Esophagus squamous epithelium (tissue), 5 donors: ENCODE measurements at regions not wholly inside any gene's neighbourhood (a gene's known extent, or its start where the extent isn't known, plus 50 kb on each side); places are given as distances from the start of the nearest gene placed in this dataset.

Experiments used
- DNase-seq: peaks from one replicate; lab custom pipeline; 2025; lab: John Stamatoyannopoulos, UW
- H3K27ac ChIP-seq, 4 donors: fragments of 200-600 bp; sonication (generic); one replicate each; pipeline ENCODE4 v1.5.1; 2016 to 2019; ENCODE audit warnings: mild to moderate bottlenecking in 1 of 4
- H3K27me3 ChIP-seq, 4 donors: fragments of 200-600 bp; sonication (generic); 1 replicate in 3 of 4; 2 replicates in 1 of 4; pipeline versions ENCODE4 v1.5.1 to v1.6.0; 2017 to 2021; ENCODE audit warnings: antibody characterized with exemption in 1 of 4
- H3K36me3 ChIP-seq, 3 donors: fragments of 200-600 bp; sonication (generic); one replicate each; pipeline ENCODE4 v1.5.1; 2016 to 2019
- H3K4me1 ChIP-seq, 3 donors: fragments of 200-600 bp; sonication (generic); one replicate each; pipeline ENCODE4 v1.5.1; 2017 to 2019
- H3K4me3 ChIP-seq, 4 donors: fragments of 200-600 bp; sonication (generic); 1 replicate in 3 of 4; 2 replicates in 1 of 4; pipeline ENCODE4 v1.5.1; 2016 to 2019; ENCODE audit warnings: mild to moderate bottlenecking in 2 of 4, moderate library complexity in 1 of 4
- H3K9me3 ChIP-seq, 3 donors: fragments of 200-600 bp; sonication (generic); one replicate each; pipeline ENCODE4 v1.5.1; 2016 to 2019
- CTCF ChIP-seq, 6 experiments: fragments of 450-650 bp in 4 of 6; fragments of 200-600 bp in 2 of 6; sonication (generic) in 2 of 6; IDR thresholded peaks; one replicate each; pipeline ENCODE4 v1.5.1; 2016 to 2019; ENCODE audit warnings: antibody characterized with exemption in 6 of 6, mild to moderate bottlenecking in 4 of 6, moderate library complexity in 4 of 6
- POLR2A ChIP-seq, 4 donors: fragments of 450-650 bp; IDR thresholded peaks; one replicate each; pipeline ENCODE4 v1.6.1; 2017; ENCODE audit warnings: antibody characterized with exemption in 4 of 4, mild to moderate bottlenecking in 4 of 4, moderate library complexity in 3 of 4
- WGBS, 2 donors: methylation state at CpG; one replicate each; pipeline ENCODE4 v1.1.5; 2018; 5-methylcytosine and 5-hydroxymethylcytosine counted together
- intact Hi-C: fragments of 100-400 bp; cut with DNase I; formaldehyde crosslinking; loops from one replicate; pipeline ENCODE4 v1.15.0; 2022
- donor health status: DM: yes; HTN: yes; CAD: no.

DNA sequence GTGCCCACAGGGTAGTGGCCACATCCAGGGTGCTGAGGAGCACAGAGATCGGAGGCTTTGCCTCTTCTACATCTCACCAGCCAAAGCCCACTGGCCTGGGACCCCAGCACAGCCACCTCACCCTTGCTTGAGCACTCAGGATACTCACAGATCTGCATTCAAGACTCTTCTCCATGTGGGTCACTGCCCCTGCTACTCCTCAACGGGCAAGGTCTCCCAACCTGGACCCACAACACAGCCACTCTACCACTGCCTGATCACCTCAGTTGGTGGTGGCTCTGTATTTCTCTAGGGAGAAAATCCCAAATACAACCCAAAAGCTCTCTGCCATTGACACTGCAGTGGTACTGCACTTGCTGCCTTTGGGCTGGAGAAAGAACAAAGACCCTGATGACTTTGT, 190.3 kb upstream of the KLHL4 start:
- WGBS, 2 donors, result 60 to 83% methylated on average over 1 of the region's 2 CpGs
- intact Hi-C loops, result no loop called here
- H3K4me1 ChIP-seq, result no peaks in the 10 kb centered on the region
- no peak overlapping the region for H3K4me3 ChIP-seq
- no peak overlapping the region for H3K27ac ChIP-seq
- no peak for DNase-seq
- H3K9me3 ChIP-seq, result no peaks in the 10 kb centered on the region
- TF ChIP-seq POLR2A (IDR thresholded peaks at IDR 0.05) (no peak), CTCF (IDR thresholded peaks at IDR 0.05) (no peak)
- no peaks in the 10 kb centered on the region for H3K27me3 ChIP-seq
- H3K36me3 ChIP-seq, result no peaks in the 10 kb centered on the region

GRCh38 chrX:87337267-87337666, 180.3 kb upstream of the KLHL4 start:
- Histone ChIP-seq H3K27ac (no peak overlapping the region), H3K9me3 (no peaks in the 10 kb centered on the region), H3K27me3 (no peaks in the 10 kb centered on the region), H3K4me3 (no peak overlapping the region), H3K4me1 (no peaks in the 10 kb centered on the region), H3K36me3 (no peaks in the 10 kb centered on the region)
- 13 to 50% methylated on average over 1 of the region's 1 CpG for WGBS, 2 donors
- no peak for TF ChIP-seq POLR2A (IDR thresholded peaks at IDR 0.05)
- TF ChIP-seq CTCF (IDR thresholded peaks at IDR 0.05), result no peak
- intact Hi-C loops, result no loop called here
- no peak for DNase-seq

- H3K4me3 ChIP-seq, result no peak overlapping the region
These were observed 179.1 kb upstream of the KLHL4 start for GRCh38 chrX:87338510-87338909.

DNA sequence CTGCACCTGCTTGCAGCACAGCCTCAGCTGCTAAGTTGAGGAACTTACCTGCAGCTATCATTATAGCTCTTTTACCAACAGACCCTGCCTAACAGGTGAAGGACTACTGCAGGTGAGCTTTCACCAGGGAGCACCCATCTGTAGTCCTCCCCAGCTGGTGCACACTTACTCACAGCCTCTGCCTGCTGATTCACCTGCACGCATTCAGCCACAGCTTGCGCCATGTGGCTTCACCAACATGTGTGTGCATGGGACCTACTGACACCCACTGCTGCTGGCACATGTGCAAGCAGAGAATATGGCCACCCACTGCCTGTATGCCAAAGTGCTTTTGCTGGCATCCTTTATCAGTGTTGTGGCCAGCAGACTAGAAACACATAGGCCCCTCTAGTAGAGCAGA, 146.7 kb upstream of the KLHL4 start:
- Histone ChIP-seq H3K4me1 (no peaks in the 10 kb centered on the region), H3K9me3 (no peaks in the 10 kb centered on the region), H3K27me3 (no peaks in the 10 kb centered on the region), H3K4me3 (no peak overlapping the region), H3K27ac (no peak overlapping the region), H3K36me3 (no peaks in the 10 kb centered on the region)
- no peak for TF ChIP-seq POLR2A (IDR thresholded peaks at IDR 0.05)
- TF ChIP-seq CTCF (IDR thresholded peaks at IDR 0.05), result no peak
- intact Hi-C loops, result no loop called here
- DNase-seq, result no peak
- WGBS, 2 donors, result 79% methylated on average over 2 of the region's 2 CpGs; no CpG with 5 or more reads in 1 of the 2 donors

More at GRCh38 chrX:87338510-87338909, 179.1 kb upstream of the KLHL4 start:
- H3K36me3 ChIP-seq, result no peaks in the 10 kb centered on the region
- TF ChIP-seq POLR2A (IDR thresholded peaks at IDR 0.05) (no peak), CTCF (IDR thresholded peaks at IDR 0.05) (peak in 2 of 6 experiments; percentile 4 to 20)
- no peak overlapping the region for H3K27ac ChIP-seq
- no peaks in the 10 kb centered on the region for H3K9me3 ChIP-seq
- no peaks in the 10 kb centered on the region for H3K27me3 ChIP-seq
- H3K4me1 ChIP-seq, result no peaks in the 10 kb centered on the region
- DNase-seq, result no peak
- intact Hi-C loops, result no loop called here

- Histone ChIP-seq H3K27me3 (no peaks in the 10 kb centered on the region), H3K27ac (no peak overlapping the region), H3K4me1 (no peaks in the 10 kb centered on the region), H3K4me3 (no peak overlapping the region), H3K36me3 (no peaks in the 10 kb centered on the region), H3K9me3 (no peaks in the 10 kb centered on the region)
- TF ChIP-seq POLR2A (IDR thresholded peaks at IDR 0.05) (no peak), CTCF (IDR thresholded peaks at IDR 0.05) (no peak)
- intact Hi-C loops, result no loop called here
- no peak for DNase-seq
These were observed 143.3 kb upstream of the KLHL4 start for GRCh38 chrX:87374324-87374723.
